ENCODE measurements at regions not wholly inside any gene's neighbourhood (a gene's known extent, or its start where the extent isn't known, plus 50 kb on each side); places are given as distances from the start of the nearest gene placed in this dataset.

DNA sequence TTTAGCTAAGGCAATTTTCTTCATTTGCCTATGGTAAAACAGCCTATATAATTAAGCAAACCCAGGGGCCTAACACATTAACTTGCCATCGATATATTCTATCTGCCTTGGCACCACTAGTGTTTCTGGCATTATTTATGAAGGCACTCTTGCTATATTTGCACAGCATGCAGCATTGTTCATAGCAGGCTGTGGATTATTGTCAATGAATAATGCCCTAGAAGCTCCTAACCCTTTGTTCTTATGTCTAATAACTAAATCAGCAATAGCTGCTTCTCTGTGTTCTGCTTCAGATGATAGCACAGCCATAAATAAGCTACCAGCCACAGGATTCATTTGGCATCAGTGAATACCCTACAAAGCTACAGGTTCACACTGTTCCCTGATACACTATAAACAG, 254.8 kb upstream of the STXBP5 start:
- H3K4me3 ChIP-seq (replicated peaks; ENCODE audit: low read depth, low read length), result no peak overlapping the region
- no peak for DNase-seq (ENCODE audit: extremely low read depth, low read depth)
- TF ChIP-seq CTCF (IDR thresholded peaks at IDR 0.05; ENCODE audit: low read depth, low read length, missing control alignments), result no peak

DNA sequence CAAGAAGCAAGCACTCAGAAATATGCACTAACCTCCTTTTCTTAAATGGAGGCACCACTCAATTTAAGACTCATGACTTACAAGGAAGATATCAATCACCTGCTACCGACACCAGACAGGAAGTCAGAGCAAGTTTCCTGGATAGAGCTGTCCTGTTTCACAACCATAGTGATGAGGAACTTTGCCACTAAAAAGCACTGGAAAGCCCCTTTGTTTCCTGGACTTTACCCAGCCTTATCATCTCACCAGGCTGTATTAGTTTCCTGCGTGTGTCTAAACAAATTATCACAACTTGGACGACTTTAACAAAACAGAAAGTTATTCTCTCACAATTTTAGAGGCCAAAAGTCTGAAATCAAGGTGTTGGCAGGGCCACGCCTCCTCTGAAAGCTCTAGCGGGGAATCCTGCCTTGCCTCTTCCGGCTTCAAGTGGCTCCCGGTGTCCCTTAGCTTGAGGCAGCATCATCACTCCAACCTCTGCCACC, 253.8 kb upstream of the STXBP5 start:
- no peak for DNase-seq (ENCODE audit: extremely low read depth, low read depth)
- no peak for TF ChIP-seq CTCF (IDR thresholded peaks at IDR 0.05; ENCODE audit: low read depth, low read length, missing control alignments)
- no peak overlapping the region for H3K4me3 ChIP-seq (replicated peaks; ENCODE audit: low read depth, low read length)

DNA sequence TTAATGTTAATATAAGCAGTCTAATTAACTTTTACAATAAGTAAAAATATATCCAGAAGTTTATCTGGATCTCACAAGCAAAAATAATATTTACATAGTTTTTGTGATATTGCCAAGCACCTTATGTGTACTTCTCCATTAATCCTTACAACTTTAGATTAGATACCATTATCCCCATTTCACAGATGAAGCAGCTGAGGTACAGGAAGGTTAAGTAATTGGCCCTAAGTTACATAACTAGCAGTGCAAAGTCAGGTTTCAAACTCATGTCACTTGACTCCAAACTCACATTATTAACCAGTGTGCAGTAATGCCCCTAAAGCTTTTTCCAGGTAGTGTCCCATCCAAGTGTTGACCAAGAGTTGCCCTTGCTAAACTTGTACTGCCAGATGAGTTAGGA, 248.6 kb upstream of the STXBP5 start:
- no peak for TF ChIP-seq CTCF (IDR thresholded peaks at IDR 0.05; ENCODE audit: low read depth, low read length, missing control alignments)
- no peak overlapping the region for H3K4me3 ChIP-seq (replicated peaks; ENCODE audit: low read depth, low read length)
- no peak for DNase-seq (ENCODE audit: extremely low read depth, low read depth)

DNA sequence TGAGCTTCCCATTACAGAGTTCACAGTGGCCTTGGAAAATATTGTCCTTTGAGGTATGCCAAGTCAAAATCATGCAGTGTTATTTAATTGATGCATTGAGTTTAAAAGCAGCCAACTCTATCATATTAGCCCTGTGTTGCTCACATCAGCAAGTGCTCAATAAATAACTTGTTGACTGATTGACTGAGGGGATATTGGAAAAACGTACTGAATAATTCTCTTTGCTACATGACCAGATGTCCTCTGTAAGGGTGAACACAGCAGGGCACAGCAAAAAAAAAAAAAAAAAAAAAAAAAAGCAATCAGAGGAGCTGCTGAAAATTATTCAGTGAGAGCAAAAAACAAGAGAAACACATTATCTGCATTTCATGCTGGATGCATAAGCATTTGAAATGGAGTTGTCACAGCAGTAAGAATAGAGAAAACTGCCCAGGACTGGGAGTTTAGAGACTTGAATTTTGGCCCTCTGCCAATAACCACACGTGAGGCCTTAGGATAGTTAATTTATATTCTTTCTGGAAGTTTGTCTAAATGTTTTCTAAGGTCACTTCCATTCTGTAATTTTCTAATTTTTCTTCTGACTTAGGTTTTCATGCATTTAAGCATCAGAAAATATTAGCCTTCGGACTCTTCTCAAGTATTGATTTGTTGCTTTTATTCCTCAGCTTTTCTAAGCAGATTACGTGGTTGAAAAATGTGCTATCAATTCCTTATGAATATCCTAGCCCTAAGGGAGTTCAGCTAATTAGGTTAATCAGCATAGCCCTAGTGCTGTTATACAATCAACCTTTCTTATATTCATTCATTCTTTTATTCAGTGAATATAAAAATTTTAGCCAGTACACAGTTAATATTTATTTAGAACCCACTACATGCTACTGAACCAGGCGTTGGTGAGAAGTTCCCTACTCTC, 246.8 kb upstream of the STXBP5 start:
- no peak for DNase-seq (ENCODE audit: extremely low read depth, low read depth)
- no peak overlapping the region for H3K4me3 ChIP-seq (replicated peaks; ENCODE audit: low read depth, low read length)
- TF ChIP-seq CTCF (IDR thresholded peaks at IDR 0.05; ENCODE audit: low read depth, low read length, missing control alignments), result no peak

DNA sequence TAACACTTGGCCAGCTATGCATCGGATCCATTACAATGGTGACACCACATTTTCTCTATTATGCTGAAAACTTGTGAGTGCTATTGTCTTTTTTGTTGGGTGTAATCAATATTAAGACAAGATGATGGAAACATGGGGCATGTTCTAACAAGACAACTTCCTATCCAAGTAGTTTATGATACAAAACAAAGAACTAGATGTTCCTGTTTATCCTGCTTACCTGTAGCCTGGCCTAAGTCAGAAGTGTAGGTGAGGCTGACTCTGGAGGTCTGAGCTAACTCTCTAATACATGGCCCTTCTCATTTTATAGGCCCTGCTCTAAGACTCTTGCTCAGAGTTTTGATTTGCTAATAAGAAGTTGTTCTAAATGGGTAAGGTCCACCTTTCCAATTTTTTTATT, 242.4 kb upstream of the STXBP5 start:
- no peak for TF ChIP-seq CTCF (IDR thresholded peaks at IDR 0.05; ENCODE audit: low read depth, low read length, missing control alignments)
- H3K4me3 ChIP-seq (replicated peaks; ENCODE audit: low read depth, low read length), result no peak overlapping the region
- no peak for DNase-seq (ENCODE audit: extremely low read depth, low read depth)

DNA sequence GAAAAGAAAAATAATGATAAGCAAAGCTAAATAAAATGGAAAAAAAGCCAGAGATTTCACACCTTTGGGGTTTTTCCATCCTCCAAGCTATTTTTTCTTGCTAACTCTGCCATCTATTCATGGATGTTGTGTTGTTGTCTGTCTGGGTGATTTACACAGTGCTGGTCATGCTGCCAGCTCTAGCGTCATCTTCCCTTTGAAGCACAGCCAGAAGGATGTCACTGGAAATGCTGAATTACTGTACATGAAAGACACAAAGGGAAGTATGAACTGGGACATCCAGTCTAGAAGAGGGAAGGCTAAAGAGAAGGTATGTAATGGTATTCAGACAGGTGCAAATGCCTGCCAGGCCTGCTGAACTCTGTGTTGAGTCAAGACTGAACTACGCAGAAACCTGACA, 241.9 kb upstream of the STXBP5 start:
- DNase-seq (ENCODE audit: extremely low read depth, low read depth), result no peak
- no peak for TF ChIP-seq CTCF (IDR thresholded peaks at IDR 0.05; ENCODE audit: low read depth, low read length, missing control alignments)
- no peak overlapping the region for H3K4me3 ChIP-seq (replicated peaks; ENCODE audit: low read depth, low read length)
